ENCODE measurements at regions not wholly inside any gene's neighbourhood (a gene's known extent, or its start where the extent isn't known, plus 50 kb on each side); places are given as distances from the start of the nearest gene placed in this dataset.

DNA sequence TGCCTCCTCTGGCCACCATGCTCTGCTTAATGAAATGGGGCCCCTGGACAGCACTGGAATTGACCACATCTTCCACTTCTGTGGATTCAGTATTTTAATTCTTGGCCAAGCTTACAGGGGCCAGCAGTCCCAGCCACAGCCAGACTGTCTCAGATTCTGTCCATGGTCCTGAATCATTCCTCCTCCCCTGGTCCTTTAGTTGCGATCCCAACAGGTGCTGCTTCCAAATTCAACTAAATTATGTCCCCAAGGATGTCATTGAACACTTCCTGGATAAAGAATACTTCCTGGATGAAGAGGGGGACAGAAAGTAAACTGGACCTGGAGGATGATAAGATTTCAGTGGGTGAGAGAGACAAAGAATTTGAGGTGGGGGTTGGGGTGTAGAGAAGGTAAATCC is 111.1 kb upstream of the FOXB1 start:
- TF ChIP-seq, protein P1, sequence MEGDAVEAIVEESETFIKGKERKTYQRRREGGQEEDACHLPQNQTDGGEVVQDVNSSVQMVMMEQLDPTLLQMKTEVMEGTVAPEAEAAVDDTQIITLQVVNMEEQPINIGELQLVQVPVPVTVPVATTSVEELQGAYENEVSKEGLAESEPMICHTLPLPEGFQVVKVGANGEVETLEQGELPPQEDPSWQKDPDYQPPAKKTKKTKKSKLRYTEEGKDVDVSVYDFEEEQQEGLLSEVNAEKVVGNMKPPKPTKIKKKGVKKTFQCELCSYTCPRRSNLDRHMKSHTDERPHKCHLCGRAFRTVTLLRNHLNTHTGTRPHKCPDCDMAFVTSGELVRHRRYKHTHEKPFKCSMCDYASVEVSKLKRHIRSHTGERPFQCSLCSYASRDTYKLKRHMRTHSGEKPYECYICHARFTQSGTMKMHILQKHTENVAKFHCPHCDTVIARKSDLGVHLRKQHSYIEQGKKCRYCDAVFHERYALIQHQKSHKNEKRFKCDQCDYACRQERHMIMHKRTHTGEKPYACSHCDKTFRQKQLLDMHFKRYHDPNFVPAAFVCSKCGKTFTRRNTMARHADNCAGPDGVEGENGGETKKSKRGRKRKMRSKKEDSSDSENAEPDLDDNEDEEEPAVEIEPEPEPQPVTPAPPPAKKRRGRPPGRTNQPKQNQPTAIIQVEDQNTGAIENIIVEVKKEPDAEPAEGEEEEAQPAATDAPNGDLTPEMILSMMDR (tag by site-specific recombination; IDR thresholded peaks at IDR 0.05): no peak
- TF ChIP-seq ZNF707 (tag by site-specific recombination; IDR thresholded peaks at IDR 0.05) (no peak), BCL11A (tag by site-specific recombination; IDR thresholded peaks at IDR 0.05; ENCODE audit: low read depth) (no peak), ZNF214 (tag by site-specific recombination; IDR thresholded peaks at IDR 0.05; ENCODE audit: borderline replicate concordance) (no peak), ZNF24 (tag by site-specific recombination; IDR thresholded peaks at IDR 0.05) (no peak), ZNF48 (tag by site-specific recombination; IDR thresholded peaks at IDR 0.05) (no peak), ZNF175 (tag by site-specific recombination; IDR thresholded peaks at IDR 0.05) (no peak), ZBTB49 (tag by site-specific recombination; IDR thresholded peaks at IDR 0.05; ENCODE audit: low read depth) (no peak), MEIS1 (CRISPR knock-in tag; IDR thresholded peaks at IDR 0.05; ENCODE audit: borderline replicate concordance) (no peak), ZNF274 (IDR thresholded peaks at IDR 0.05; ENCODE audit: low read length) (no peak), ZNF274 (tag by site-specific recombination; IDR thresholded peaks at IDR 0.05; ENCODE audit: borderline replicate concordance) (no peak), ATF2 (tag by site-specific recombination; IDR thresholded peaks at IDR 0.05; ENCODE audit: low read depth) (no peak)
- TF ChIP-seq, protein P2, sequence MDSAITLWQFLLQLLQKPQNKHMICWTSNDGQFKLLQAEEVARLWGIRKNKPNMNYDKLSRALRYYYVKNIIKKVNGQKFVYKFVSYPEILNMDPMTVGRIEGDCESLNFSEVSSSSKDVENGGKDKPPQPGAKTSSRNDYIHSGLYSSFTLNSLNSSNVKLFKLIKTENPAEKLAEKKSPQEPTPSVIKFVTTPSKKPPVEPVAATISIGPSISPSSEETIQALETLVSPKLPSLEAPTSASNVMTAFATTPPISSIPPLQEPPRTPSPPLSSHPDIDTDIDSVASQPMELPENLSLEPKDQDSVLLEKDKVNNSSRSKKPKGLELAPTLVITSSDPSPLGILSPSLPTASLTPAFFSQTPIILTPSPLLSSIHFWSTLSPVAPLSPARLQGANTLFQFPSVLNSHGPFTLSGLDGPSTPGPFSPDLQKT (IDR thresholded peaks at IDR 0.05; ENCODE audit: borderline replicate concordance, low read depth, low read length): no peak
- TF ChIP-seq, protein P3, sequence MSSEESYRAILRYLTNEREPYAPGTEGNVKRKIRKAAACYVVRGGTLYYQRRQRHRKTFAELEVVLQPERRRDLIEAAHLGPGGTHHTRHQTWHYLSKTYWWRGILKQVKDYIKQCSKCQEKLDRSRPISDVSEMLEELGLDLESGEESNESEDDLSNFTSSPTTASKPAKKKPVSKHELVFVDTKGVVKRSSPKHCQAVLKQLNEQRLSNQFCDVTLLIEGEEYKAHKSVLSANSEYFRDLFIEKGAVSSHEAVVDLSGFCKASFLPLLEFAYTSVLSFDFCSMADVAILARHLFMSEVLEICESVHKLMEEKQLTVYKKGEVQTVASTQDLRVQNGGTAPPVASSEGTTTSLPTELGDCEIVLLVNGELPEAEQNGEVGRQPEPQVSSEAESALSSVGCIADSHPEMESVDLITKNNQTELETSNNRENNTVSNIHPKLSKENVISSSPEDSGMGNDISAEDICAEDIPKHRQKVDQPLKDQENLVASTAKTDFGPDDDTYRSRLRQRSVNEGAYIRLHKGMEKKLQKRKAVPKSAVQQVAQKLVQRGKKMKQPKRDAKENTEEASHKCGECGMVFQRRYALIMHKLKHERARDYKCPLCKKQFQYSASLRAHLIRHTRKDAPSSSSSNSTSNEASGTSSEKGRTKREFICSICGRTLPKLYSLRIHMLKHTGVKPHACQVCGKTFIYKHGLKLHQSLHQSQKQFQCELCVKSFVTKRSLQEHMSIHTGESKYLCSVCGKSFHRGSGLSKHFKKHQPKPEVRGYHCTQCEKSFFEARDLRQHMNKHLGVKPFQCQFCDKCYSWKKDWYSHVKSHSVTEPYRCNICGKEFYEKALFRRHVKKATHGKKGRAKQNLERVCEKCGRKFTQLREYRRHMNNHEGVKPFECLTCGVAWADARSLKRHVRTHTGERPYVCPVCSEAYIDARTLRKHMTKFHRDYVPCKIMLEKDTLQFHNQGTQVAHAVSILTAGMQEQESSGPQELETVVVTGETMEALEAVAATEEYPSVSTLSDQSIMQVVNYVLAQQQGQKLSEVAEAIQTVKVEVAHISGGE (tag by site-specific recombination; conservative IDR thresholded peaks at IDR 0.05; ENCODE audit: low read depth): no peak
